Gastrocnemius medialis (tissue), 4 donors: ENCODE measurements at regions not wholly inside any gene's neighbourhood (a gene's known extent, or its start where the extent isn't known, plus 50 kb on each side); places are given as distances from the start of the nearest gene placed in this dataset.

Experiments used
- POLR2A ChIP-seq, 2 donors: fragments of 450-650 bp; IDR thresholded peaks; one replicate each; pipeline ENCODE4 v1.6.1; 2017; ENCODE audit warnings: antibody characterized with exemption in 2 of 2, mild to moderate bottlenecking in 2 of 2, moderate library complexity in 2 of 2
- TF ChIP-seq, protein P1 (sequence below), 5 experiments: fragments of 450-650 bp in 3 of 5; fragments of 200-600 bp in 2 of 5; sonication (generic) in 2 of 5; IDR thresholded peaks in 4 of 5; conservative IDR thresholded peaks in 1 of 5; 1 replicate in 4 of 5; 2 replicates in 1 of 5; pipeline ENCODE4 v1.5.1; 2016 to 2019; ENCODE audit warnings: antibody characterized with exemption in 5 of 5, mild to moderate bottlenecking in 3 of 5, moderate library complexity in 3 of 5

DNA sequence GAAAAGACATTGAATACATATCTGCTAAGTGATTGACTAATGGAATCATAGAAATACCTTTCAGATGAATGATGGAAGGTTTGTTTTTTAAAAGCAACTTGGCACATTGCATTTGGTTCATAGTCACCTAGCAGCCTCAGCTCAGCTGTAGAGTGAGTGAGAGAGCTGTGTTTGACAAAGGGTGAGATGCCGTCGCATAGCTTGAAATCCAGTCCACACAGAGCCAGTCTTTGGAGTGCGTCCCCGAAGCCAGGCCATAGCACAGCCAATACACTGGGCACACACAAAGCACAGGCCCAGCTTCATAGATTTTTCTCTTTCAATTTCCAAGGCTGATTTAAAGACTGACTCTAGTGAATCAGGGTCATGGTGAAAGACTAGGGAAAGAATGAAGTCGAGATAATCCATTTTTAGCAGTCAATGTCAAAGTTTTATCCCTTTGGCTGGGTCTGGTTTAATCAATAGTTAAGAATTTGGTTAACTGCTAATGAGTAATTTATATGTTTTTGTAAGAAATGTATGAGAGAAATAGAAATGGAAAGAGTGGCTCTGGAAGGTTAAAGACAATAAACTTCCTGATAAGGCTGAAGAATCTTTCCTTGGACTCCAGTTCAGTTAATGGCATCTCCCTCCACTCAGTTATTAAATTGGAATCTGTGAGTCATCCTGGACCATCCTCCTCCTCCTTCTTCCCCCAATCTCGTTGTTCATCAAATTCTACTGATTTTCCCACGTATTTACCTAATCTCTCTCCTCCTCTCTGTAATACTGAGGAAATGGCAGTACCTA is 101.2 kb upstream of the IRF2BP2 start:
- TF ChIP-seq POLR2A (IDR thresholded peaks at IDR 0.05), result no peak
- TF ChIP-seq, protein P1, sequence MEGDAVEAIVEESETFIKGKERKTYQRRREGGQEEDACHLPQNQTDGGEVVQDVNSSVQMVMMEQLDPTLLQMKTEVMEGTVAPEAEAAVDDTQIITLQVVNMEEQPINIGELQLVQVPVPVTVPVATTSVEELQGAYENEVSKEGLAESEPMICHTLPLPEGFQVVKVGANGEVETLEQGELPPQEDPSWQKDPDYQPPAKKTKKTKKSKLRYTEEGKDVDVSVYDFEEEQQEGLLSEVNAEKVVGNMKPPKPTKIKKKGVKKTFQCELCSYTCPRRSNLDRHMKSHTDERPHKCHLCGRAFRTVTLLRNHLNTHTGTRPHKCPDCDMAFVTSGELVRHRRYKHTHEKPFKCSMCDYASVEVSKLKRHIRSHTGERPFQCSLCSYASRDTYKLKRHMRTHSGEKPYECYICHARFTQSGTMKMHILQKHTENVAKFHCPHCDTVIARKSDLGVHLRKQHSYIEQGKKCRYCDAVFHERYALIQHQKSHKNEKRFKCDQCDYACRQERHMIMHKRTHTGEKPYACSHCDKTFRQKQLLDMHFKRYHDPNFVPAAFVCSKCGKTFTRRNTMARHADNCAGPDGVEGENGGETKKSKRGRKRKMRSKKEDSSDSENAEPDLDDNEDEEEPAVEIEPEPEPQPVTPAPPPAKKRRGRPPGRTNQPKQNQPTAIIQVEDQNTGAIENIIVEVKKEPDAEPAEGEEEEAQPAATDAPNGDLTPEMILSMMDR (IDR thresholded peaks at IDR 0.05 in 4 of 5, conservative IDR thresholded peaks at IDR 0.05 in 1 of 5), result no peak
